ENCODE measurements at regions not wholly inside any gene's neighbourhood (a gene's known extent, or its start where the extent isn't known, plus 50 kb on each side); places are given as distances from the start of the nearest gene placed in this dataset.
A peak's percentile ranks its signal among the peaks of the same experiment; 100 is the strongest.

DNA sequence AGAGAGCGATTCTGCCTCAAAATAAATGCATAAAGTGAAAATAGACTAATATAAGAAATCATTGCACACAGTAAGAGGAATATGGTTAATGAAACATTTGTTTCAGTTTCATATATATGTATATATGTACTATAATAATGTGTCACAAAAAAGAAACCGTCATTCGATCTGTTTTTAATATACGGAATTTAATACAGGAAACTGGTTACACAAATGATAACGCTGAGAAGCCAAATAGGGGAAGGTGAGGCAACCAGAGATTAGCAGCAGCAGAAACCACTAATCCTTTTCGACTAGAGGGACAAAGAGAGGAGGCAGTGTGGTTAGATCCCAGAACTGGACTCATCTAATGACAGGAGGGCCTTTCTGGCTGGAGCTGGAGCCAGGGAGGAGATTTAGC, 64.2 kb upstream of the GREB1L start:
- Mint-ChIP-seq H3K4me3 (no peak overlapping the region), H3K27ac (no peak overlapping the region), H3K9me3 (no peaks in the 10 kb centered on the region), H3K4me1 (ENCODE audit: unreplicated experiment) (peaks cover 5% of the 10 kb centered on the region), H3K36me3 (no peaks in the 10 kb centered on the region), H3K27me3 (peaks cover 6% of the 10 kb centered on the region)
- DNase-seq (ENCODE audit: extremely low spot score, unreplicated experiment), result no peak
- TF ChIP-seq CTCF (conservative IDR thresholded peaks at IDR 0.05), result no peak

DNA sequence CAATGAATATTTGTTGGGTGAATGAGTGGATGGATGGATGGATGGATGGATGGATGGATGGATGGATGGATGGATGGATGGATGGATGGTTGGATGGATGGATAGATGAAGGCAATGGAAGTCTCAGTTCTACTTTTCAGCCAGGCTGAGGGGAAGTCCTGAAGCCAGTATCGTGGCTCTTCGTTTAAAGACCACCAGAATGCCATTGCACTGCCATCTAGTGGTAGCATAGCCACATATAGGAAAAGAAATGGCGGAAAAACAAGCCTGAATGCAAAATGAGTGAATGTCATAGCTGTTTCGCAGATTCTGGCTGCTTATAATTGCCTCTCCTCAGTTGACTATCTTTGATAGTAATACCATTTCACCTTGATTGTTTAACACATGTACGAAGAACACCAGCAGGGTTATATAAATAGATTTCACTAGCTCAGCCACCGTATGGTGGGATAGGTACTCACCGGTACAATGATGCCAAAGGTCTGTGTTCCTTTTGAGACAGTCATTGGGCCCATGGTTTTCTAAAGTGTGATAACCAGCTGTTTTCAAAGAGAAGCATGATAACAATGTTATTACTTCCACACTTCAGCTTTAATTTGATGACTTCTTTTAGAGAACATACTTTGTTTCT, 62.3 kb upstream of the GREB1L start:
- Mint-ChIP-seq H3K27ac (no peak overlapping the region), H3K4me3 (no peak overlapping the region), H3K27me3 (peaks cover 6% of the 10 kb centered on the region), H3K9me3 (no peaks in the 10 kb centered on the region), H3K4me1 (ENCODE audit: unreplicated experiment) (peaks cover 5% of the 10 kb centered on the region), H3K36me3 (no peaks in the 10 kb centered on the region)
- DNase-seq (ENCODE audit: extremely low spot score, unreplicated experiment), result no peak
- peak; percentile 87 for TF ChIP-seq CTCF (conservative IDR thresholded peaks at IDR 0.05)

- Mint-ChIP-seq H3K4me1 (ENCODE audit: unreplicated experiment) (peaks cover 5% of the 10 kb centered on the region), H3K27ac (no peak overlapping the region), H3K9me3 (no peaks in the 10 kb centered on the region), H3K36me3 (no peaks in the 10 kb centered on the region), H3K27me3 (peaks cover 6% of the 10 kb centered on the region), H3K4me3 (no peak overlapping the region)
- no peak for DNase-seq (ENCODE audit: extremely low spot score, unreplicated experiment)
- no peak for TF ChIP-seq CTCF (conservative IDR thresholded peaks at IDR 0.05)
These were observed 61.4 kb upstream of the GREB1L start for GRCh38 chr18:21180588-21180987.

DNA sequence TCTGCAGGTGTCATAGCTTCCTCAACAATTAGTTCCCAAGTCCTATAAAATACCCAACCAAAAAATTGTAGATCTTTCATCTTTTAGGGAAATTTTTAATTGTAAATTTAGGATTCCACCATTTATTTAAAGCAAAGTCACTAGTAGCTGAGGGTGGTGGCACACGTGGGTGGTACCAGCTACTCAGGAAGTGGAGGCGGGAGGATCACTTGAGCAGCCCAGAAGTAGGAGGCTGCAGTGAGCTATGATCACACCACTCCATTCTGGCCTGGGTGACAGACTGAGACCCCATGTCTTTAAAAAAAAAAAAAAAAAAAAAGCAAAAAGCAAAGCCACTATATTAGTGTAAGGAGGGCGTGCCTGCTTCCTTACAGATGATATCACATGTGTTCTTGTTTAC, 60.3 kb upstream of the GREB1L start:
- no peak for DNase-seq (ENCODE audit: extremely low spot score, unreplicated experiment)
- Mint-ChIP-seq H3K9me3 (no peaks in the 10 kb centered on the region), H3K36me3 (no peaks in the 10 kb centered on the region), H3K4me1 (ENCODE audit: unreplicated experiment) (peaks cover 5% of the 10 kb centered on the region), H3K27me3 (peaks cover 6% of the 10 kb centered on the region), H3K4me3 (no peak overlapping the region), H3K27ac (no peak overlapping the region)
- TF ChIP-seq CTCF (conservative IDR thresholded peaks at IDR 0.05), result no peak

GRCh38 chr18:21183670-21184069, 58.4 kb upstream of the GREB1L start:
- DNase-seq (ENCODE audit: extremely low spot score, unreplicated experiment), result no peak
- no peaks in the 10 kb centered on the region for H3K9me3 Mint-ChIP-seq
- H3K27ac Mint-ChIP-seq, result peak overlapping the region; percentile 13
- TF ChIP-seq CTCF (conservative IDR thresholded peaks at IDR 0.05), result no peak
- peaks cover 6% of the 10 kb centered on the region for H3K27me3 Mint-ChIP-seq
- peaks cover 5% of the 10 kb centered on the region for H3K4me1 Mint-ChIP-seq (ENCODE audit: unreplicated experiment)
- no peak overlapping the region for H3K4me3 Mint-ChIP-seq
- no peaks in the 10 kb centered on the region for H3K36me3 Mint-ChIP-seq
